Skeletal muscle cell (primary cell): ENCODE measurements at regions not wholly inside any gene's neighbourhood (a gene's known extent, or its start where the extent isn't known, plus 50 kb on each side); places are given as distances from the start of the nearest gene placed in this dataset.
"Not testable (repeated sequence)": the region's sequence is repeated elsewhere in the genome, so short reads cannot be mapped to it uniquely, and the experiment has no call there.

Experiments
- DNase-seq: peaks from one replicate; pipeline ENCODE4 v3.0.0-alpha.2; 2010; ENCODE audit warnings: low read depth
- H3K4me3 ChIP-seq: 2 replicates; pipeline ENCODE4 v1.5.1; 2011; ENCODE audit warnings: low read depth, mild to moderate bottlenecking, control low read depth, low read length, moderate library complexity

GRCh38 chr10:18735711-18736110, 76.5 kb downstream of the ARL5B start:
- DNase-seq: no peak

GRCh38 chr10:18737236-18737635, 78.0 kb downstream of the ARL5B start:
- no peak overlapping the region for H3K4me3 ChIP-seq
- DNase-seq: no peak

More at GRCh38 chr10:18735711-18736110, 76.5 kb downstream of the ARL5B start:
- no peak overlapping the region for H3K4me3 ChIP-seq

- peak; percentile 11 for DNase-seq
- H3K4me3 ChIP-seq: no peak overlapping the region
Observed at GRCh38 chr10:18737841-18738240, 78.6 kb downstream of the ARL5B start.

- H3K4me3 ChIP-seq: no peak overlapping the region
- DNase-seq: no peak
Observed at GRCh38 chr10:18738835-18739234, 79.6 kb downstream of the ARL5B start.

- DNase-seq: no peak
- no peak overlapping the region for H3K4me3 ChIP-seq
Observed at GRCh38 chr10:18743926-18744325, 84.7 kb downstream of the ARL5B start.

- no peak for DNase-seq
- H3K4me3 ChIP-seq: no peak overlapping the region
Observed at GRCh38 chr10:18753312-18753895, 94.2 kb downstream of the ARL5B start.

- no peak for DNase-seq
- H3K4me3 ChIP-seq: no peak overlapping the region
Observed at GRCh38 chr10:18759575-18759974, 100.3 kb downstream of the ARL5B start.

GRCh38 chr10:18760836-18761235, 101.6 kb downstream of the ARL5B start:
- DNase-seq: no peak
- no peak overlapping the region for H3K4me3 ChIP-seq

GRCh38 chr10:18767981-18768380, 108.8 kb downstream of the ARL5B start:
- no peak overlapping the region for H3K4me3 ChIP-seq
- no peak for DNase-seq

- DNase-seq: no peak
- no peak overlapping the region for H3K4me3 ChIP-seq
Observed at GRCh38 chr10:18773180-18773579, 113.9 kb downstream of the ARL5B start.

- no peak overlapping the region for H3K4me3 ChIP-seq
- no peak for DNase-seq
Observed at GRCh38 chr10:18777258-18777657, 118.0 kb downstream of the ARL5B start.

GRCh38 chr10:18786478-18786877, 127.2 kb downstream of the ARL5B start:
- DNase-seq: no peak
- no peak overlapping the region for H3K4me3 ChIP-seq

GRCh38 chr10:18793951-18794350, 134.7 kb downstream of the ARL5B start:
- H3K4me3 ChIP-seq: no peak overlapping the region
- no peak for DNase-seq

GRCh38 chr10:18795549-18795948, 136.3 kb downstream of the ARL5B start:
- DNase-seq: no peak
- H3K4me3 ChIP-seq: no peak overlapping the region

- no peak for DNase-seq
Observed at GRCh38 chr10:18797286-18797685, 138.1 kb downstream of the ARL5B start.

GRCh38 chr10:18822156-18822555, 162.9 kb downstream of the ARL5B start:
- DNase-seq: no peak
- H3K4me3 ChIP-seq: no peak overlapping the region

More at GRCh38 chr10:18797286-18797685, 138.1 kb downstream of the ARL5B start:
- no peak overlapping the region for H3K4me3 ChIP-seq

- no peak overlapping the region for H3K4me3 ChIP-seq
- no peak for DNase-seq
Observed at GRCh38 chr10:18829259-18829658, 170.0 kb downstream of the ARL5B start.

GRCh38 chr10:18830277-18830676, 171.0 kb downstream of the ARL5B start:
- H3K4me3 ChIP-seq: no peak overlapping the region
- no peak for DNase-seq

- H3K4me3 ChIP-seq, DNase-seq: not testable (repeated sequence)
Observed at GRCh38 chr10:18856623-18857022, 192.0 kb upstream of the MALRD1 start.

GRCh38 chr10:18859659-18860058, 188.9 kb upstream of the MALRD1 start:
- no peak for DNase-seq

GRCh38 chr10:18860186-18860585, 188.4 kb upstream of the MALRD1 start:
- DNase-seq: no peak
- no peak overlapping the region for H3K4me3 ChIP-seq

More at GRCh38 chr10:18859659-18860058, 188.9 kb upstream of the MALRD1 start:
- no peak overlapping the region for H3K4me3 ChIP-seq
